Activated CD4-positive, alpha-beta T cell treated with anti-CD3 and anti-CD28 coated beads for 48 hours (primary cell): ENCODE measurements at regions not wholly inside any gene's neighbourhood (a gene's known extent, or its start where the extent isn't known, plus 50 kb on each side); places are given as distances from the start of the nearest gene placed in this dataset.

ENCODE experiments used
- DNase-seq: peaks from one replicate; pipeline ENCODE4 v3.0.0-alpha.2; 2020

- no peak for DNase-seq
These were observed 347.0 kb downstream of the GPAM start for GRCh38 chr10:111836571-111836970.

- no peak for DNase-seq
These were observed 346.5 kb downstream of the GPAM start for GRCh38 chr10:111837086-111837485.

- DNase-seq, result no peak
These were observed 345.6 kb downstream of the GPAM start for GRCh38 chr10:111837985-111838384.

- no peak for DNase-seq
These were observed 343.0 kb downstream of the GPAM start for GRCh38 chr10:111840546-111840945.

- DNase-seq, result no peak
These were observed 330.8 kb downstream of the GPAM start for GRCh38 chr10:111852801-111853200.

GRCh38 chr10:111856631-111857030 is 326.9 kb downstream of the GPAM start:
- no peak for DNase-seq

GRCh38 chr10:111865550-111865949 is 318.0 kb downstream of the GPAM start:
- no peak for DNase-seq

GRCh38 chr10:111871458-111871857 is 312.1 kb downstream of the GPAM start:
- DNase-seq, result no peak

GRCh38 chr10:111872591-111872990 is 311.0 kb downstream of the GPAM start:
- DNase-seq, result no peak

- no peak for DNase-seq
These were observed 310.5 kb downstream of the GPAM start for GRCh38 chr10:111873041-111873440.

- no peak for DNase-seq
These were observed 309.9 kb downstream of the GPAM start for GRCh38 chr10:111873621-111874135.

- DNase-seq, result no peak
These were observed 309.0 kb downstream of the GPAM start for GRCh38 chr10:111874576-111874975.

- DNase-seq, result no peak
These were observed 307.8 kb downstream of the GPAM start for GRCh38 chr10:111875725-111876124.

- DNase-seq, result no peak
These were observed 306.3 kb downstream of the GPAM start for GRCh38 chr10:111877258-111877657.

GRCh38 chr10:111879969-111880368 is 303.6 kb downstream of the GPAM start:
- no peak for DNase-seq

GRCh38 chr10:111885046-111885445 is 298.5 kb downstream of the GPAM start:
- DNase-seq, result no peak

GRCh38 chr10:111885919-111886318 is 297.6 kb downstream of the GPAM start:
- no peak for DNase-seq

- no peak for DNase-seq
These were observed 296.3 kb downstream of the GPAM start for GRCh38 chr10:111887266-111887665.

GRCh38 chr10:111890046-111890445 is 293.5 kb downstream of the GPAM start:
- no peak for DNase-seq

- DNase-seq, result no peak
These were observed 267.6 kb downstream of the GPAM start for GRCh38 chr10:111916011-111916410.

- DNase-seq, result no peak
These were observed 261.7 kb downstream of the GPAM start for GRCh38 chr10:111921821-111922220.

GRCh38 chr10:111923032-111923431 is 260.5 kb downstream of the GPAM start:
- DNase-seq, result no peak

GRCh38 chr10:111926286-111926685 is 257.3 kb downstream of the GPAM start:
- DNase-seq, result no peak

GRCh38 chr10:111933937-111934336 is 249.6 kb downstream of the GPAM start:
- DNase-seq, result no peak

- no peak for DNase-seq
These were observed 248.6 kb downstream of the GPAM start for GRCh38 chr10:111934931-111935330.

- no peak for DNase-seq
These were observed 247.4 kb downstream of the GPAM start for GRCh38 chr10:111936143-111936542.
